ENCODE measurements at regions not wholly inside any gene's neighbourhood (a gene's known extent, or its start where the extent isn't known, plus 50 kb on each side); places are given as distances from the start of the nearest gene placed in this dataset.

DNA sequence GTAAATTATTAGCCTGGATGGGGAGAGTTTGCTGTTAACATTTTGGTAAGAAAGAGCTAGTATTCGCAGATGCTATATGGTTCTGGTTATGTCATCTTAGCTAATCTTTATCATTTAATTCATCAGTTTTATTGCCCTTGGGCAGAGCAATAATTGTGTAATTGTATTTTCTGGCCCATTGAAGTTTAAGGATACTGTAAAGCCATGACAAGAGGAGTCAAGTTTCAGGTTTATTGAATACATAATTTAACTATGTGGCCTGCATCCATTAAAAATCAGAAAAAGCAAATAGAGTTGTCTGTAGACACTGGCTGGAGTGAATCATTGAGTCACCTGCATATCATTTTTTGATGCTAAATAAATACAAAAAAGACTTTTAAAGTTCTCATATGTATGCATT is 255.8 kb downstream of the PRELID2 start:
- no peak for TF ChIP-seq PATZ1 (CRISPR knock-in tag; IDR thresholded peaks at IDR 0.05; ENCODE audit: borderline replicate concordance)
- TF ChIP-seq OSR1 (CRISPR knock-in tag; IDR thresholded peaks at IDR 0.05): no peak
- no peak for TF ChIP-seq CSDC2 (CRISPR knock-in tag; IDR thresholded peaks at IDR 0.05)
